HepG2 (cell line): ENCODE measurements at regions not wholly inside any gene's neighbourhood (a gene's known extent, or its start where the extent isn't known, plus 50 kb on each side); places are given as distances from the start of the nearest gene placed in this dataset.

Experiments
- ATAC-seq: fragments of 200-7000 bp; cut with Tn5 transposase; 3 replicates; pipeline ENCODE4 v1.9.1; 2020; ENCODE audit warnings: mild to moderate bottlenecking, moderate library complexity
- BruUV-seq: library from RNA; stranded (reverse); fragments of 400-500 nt; replicated peaks from 2 replicates; lab custom pipeline; 2021; lab: Mats Ljungman, UMichigan
- CTCF ChIA-PET: fragments of 300-600 bp; formaldehyde crosslinking; extraction: SDS; loops from one replicate; lab custom pipeline; 2021; ENCODE audit warnings: low total read pairs, inconsistent platforms, low intra/inter-chr PET ratio; lab: Yijun Ruan, JAX
- POLR2A ChIA-PET: fragments of 350-600 bp; sonication (Branson Sonifier 250); formaldehyde crosslinking; loops from one replicate; lab custom pipeline; 2020; ENCODE audit warnings: antibody characterized with exemption, inconsistent platforms; lab: Yijun Ruan, JAX
- DNase-seq: peaks from one replicate; pipeline ENCODE4 v3.0.0-alpha.2; 2015; ENCODE audit warnings: low spot score
- FAIRE-seq: peaks from 3 replicates; lab custom pipeline; 2011; peaks lifted over from hg19 to GRCh38; lab: Jason Lieb, UNC
- H2AFZ ChIP-seq: one replicate; pipeline ENCODE4 v1.6.1; 2011; ENCODE audit warnings: low read length, inconsistent platforms
- H3K27ac ChIP-seq: fragments of 300-600 bp; 3 replicates; pipeline ENCODE4 v1.8.0; 2011; ENCODE audit warnings: mixed run types, mild to moderate bottlenecking, mixed read lengths, low read length, inconsistent platforms; ENCODE audit not compliant: insufficient read depth; ENCODE audit errors: extremely low read length
- H3K27me3 ChIP-seq, 2 experiments: fragments of 200-600 bp in 1 of 2; 2 replicates in 1 of 2; 3 replicates in 1 of 2; pipeline versions ENCODE4 v1.6.0 to v1.8.0; 2011; ENCODE audit warnings: low read length in 2 of 2, mild to moderate bottlenecking in 2 of 2, moderate library complexity in 2 of 2, inconsistent platforms in 1 of 2; ENCODE audit not compliant: insufficient read depth in 2 of 2, control insufficient read depth in 1 of 2
- H3K36me3 ChIP-seq, 2 experiments: fragments of 200-600 bp in 1 of 2; replicated peaks in 1 of 2; 2 replicates in 1 of 2; 3 replicates in 1 of 2; pipeline versions ENCODE4 v1.5.1 to v1.8.0; 2011; ENCODE audit warnings: low read length in 2 of 2, inconsistent platforms in 1 of 2; ENCODE audit not compliant: insufficient read depth in 2 of 2, control insufficient read depth in 1 of 2
- H3K4me1 ChIP-seq: 2 replicates; pipeline ENCODE4 v1.5.1; 2012; ENCODE audit warnings: low read length, inconsistent platforms; ENCODE audit not compliant: insufficient read depth
- H3K4me2 ChIP-seq: 2 replicates; pipeline ENCODE4 v1.6.0; 2011; ENCODE audit warnings: low read depth, low read length, inconsistent platforms
- H3K4me3 ChIP-seq, 3 experiments: fragments of 200-600 bp in 1 of 3; sonication (generic), shearing (Covaris generic) in 1 of 3; replicated peaks in 1 of 3; 2 replicates each; pipeline ENCODE4 v1.5.1; 2011 to 2016; ENCODE audit warnings: low read length in 3 of 3, inconsistent platforms in 2 of 3, low read depth in 2 of 3, mild to moderate bottlenecking in 2 of 3, control low read depth in 1 of 3, mixed read lengths in 1 of 3; ENCODE audit not compliant: insufficient read depth in 1 of 3
- H3K79me2 ChIP-seq: one replicate; pipeline ENCODE4 v1.6.1; 2011; ENCODE audit warnings: low read length, inconsistent platforms; ENCODE audit not compliant: insufficient read depth
- H3K9ac ChIP-seq: 2 replicates; pipeline ENCODE4 v1.6.0; 2011; ENCODE audit warnings: mild to moderate bottlenecking, low read depth, low read length, inconsistent platforms; ENCODE audit not compliant: insufficient read depth
- H3K9me3 ChIP-seq: 2 replicates; pipeline ENCODE4 v1.5.1; 2012; ENCODE audit warnings: mild to moderate bottlenecking, low read length
- H4K20me1 ChIP-seq: 2 replicates; pipeline ENCODE4 v1.6.0; 2011; ENCODE audit warnings: inconsistent platforms, mild to moderate bottlenecking, low read length, moderate library complexity; ENCODE audit not compliant: insufficient read depth
- ATAD3A ChIP-seq: sonication (generic); formaldehyde crosslinking; IDR thresholded peaks from 2 replicates; pipeline ENCODE4 v1.4.0; 2020; ENCODE audit warnings: missing genetic modification reagents
- JUN ChIP-seq: sonication (generic); formaldehyde crosslinking; IDR thresholded peaks from 2 replicates; pipeline ENCODE4 v1.4.0; 2020; ENCODE audit warnings: mild to moderate bottlenecking, missing genetic modification reagents
- KDM5A ChIP-seq: fragments of 200-600 bp; sonication (generic); IDR thresholded peaks from 2 replicates; pipeline ENCODE4 v1.7.0; 2018; ENCODE audit warnings: antibody characterized with exemption, mild to moderate bottlenecking, low read length, borderline replicate concordance
- LRRFIP1 ChIP-seq: sonication (generic); formaldehyde crosslinking; conservative IDR thresholded peaks from 2 replicates; pipeline ENCODE4 v1.4.0; 2020; ENCODE audit warnings: missing genetic modification reagents
- SRSF9 ChIP-seq: fragments of 200-400 bp; formaldehyde crosslinking; IDR thresholded peaks from 2 replicates; pipeline ENCODE4 v1.6.1; 2018; ENCODE audit warnings: borderline replicate concordance, mild to moderate bottlenecking, low read depth, low read length; ENCODE audit not compliant: insufficient read depth, poor library complexity, severe bottlenecking
- TBP ChIP-seq: sonication (generic); formaldehyde crosslinking; IDR thresholded peaks from 2 replicates; pipeline ENCODE4 v1.5.0; 2020; ENCODE audit warnings: missing genetic modification reagents
- TCF7L2 ChIP-seq: IDR thresholded peaks from 2 replicates; pipeline ENCODE4 v1.6.1; 2011; ENCODE audit warnings: mild to moderate bottlenecking, low read depth, low read length, moderate library complexity
- TMF1 ChIP-seq: sonication (generic); formaldehyde crosslinking; IDR thresholded peaks from 2 replicates; pipeline ENCODE4 v1.8.1; 2022; ENCODE audit warnings: low read depth, missing genetic modification reagents
- YY1 ChIP-seq: IDR thresholded peaks from 2 replicates; pipeline ENCODE4 v1.6.1; 2011; ENCODE audit warnings: low read length, low read depth, moderate library complexity, mild to moderate bottlenecking; ENCODE audit not compliant: insufficient read depth, insufficient replicate concordance
- ZNF512B ChIP-seq: sonication (generic); formaldehyde crosslinking; IDR thresholded peaks from 2 replicates; pipeline ENCODE4 v1.5.1; 2020; ENCODE audit warnings: missing genetic modification reagents, mild to moderate bottlenecking, borderline replicate concordance
- ZNF670 ChIP-seq: sonication (generic); formaldehyde crosslinking; IDR thresholded peaks from 2 replicates; pipeline ENCODE4 v1.8.0; 2022; ENCODE audit warnings: mild to moderate bottlenecking, missing genetic modification reagents, borderline replicate concordance
- WGBS: methylation state at CpG from one replicate; pipeline ENCODE4 v1.1.6; 2017; ENCODE audit warnings: low lambda C conversion rate; 5-methylcytosine and 5-hydroxymethylcytosine counted together
- in situ Hi-C: cut with HindIII; loops from 2 replicates; pipeline ENCODE4 v1.10.0; 2017; ENCODE audit warnings: low pct_unique_long_range_greater_than_20kb; ENCODE audit not compliant: extremely low pct_ligation_motif_present
- intact Hi-C: fragments of 100-400 bp; cut with micrococcal nuclease; formaldehyde crosslinking; loops from one replicate; pipeline ENCODE4 v1.10.0; 2022; ENCODE audit not compliant: unreplicated experiment
- TF ChIP-seq, protein P1 (sequence below): sonication (generic); formaldehyde crosslinking; IDR thresholded peaks from 2 replicates; pipeline ENCODE4 v1.4.0; 2020; ENCODE audit warnings: missing genetic modification reagents
- TF ChIP-seq, protein P2 (sequence below): conservative IDR thresholded peaks from 2 replicates; pipeline ENCODE4 v1.6.1; 2018; ENCODE audit warnings: missing genetic modification reagents
- TF ChIP-seq, protein P3 (sequence below): sonication (generic); formaldehyde crosslinking; IDR thresholded peaks from 2 replicates; pipeline ENCODE4 v1.4.0; 2020; ENCODE audit warnings: missing genetic modification reagents; ENCODE audit errors: not compliant biosample characterization

- TF ChIP-seq, protein P1, sequence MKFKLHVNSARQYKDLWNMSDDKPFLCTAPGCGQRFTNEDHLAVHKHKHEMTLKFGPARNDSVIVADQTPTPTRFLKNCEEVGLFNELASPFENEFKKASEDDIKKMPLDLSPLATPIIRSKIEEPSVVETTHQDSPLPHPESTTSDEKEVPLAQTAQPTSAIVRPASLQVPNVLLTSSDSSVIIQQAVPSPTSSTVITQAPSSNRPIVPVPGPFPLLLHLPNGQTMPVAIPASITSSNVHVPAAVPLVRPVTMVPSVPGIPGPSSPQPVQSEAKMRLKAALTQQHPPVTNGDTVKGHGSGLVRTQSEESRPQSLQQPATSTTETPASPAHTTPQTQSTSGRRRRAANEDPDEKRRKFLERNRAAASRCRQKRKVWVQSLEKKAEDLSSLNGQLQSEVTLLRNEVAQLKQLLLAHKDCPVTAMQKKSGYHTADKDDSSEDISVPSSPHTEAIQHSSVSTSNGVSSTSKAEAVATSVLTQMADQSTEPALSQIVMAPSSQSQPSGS (CRISPR knock-in tag) = no peak
- TF ChIP-seq, protein P2, sequence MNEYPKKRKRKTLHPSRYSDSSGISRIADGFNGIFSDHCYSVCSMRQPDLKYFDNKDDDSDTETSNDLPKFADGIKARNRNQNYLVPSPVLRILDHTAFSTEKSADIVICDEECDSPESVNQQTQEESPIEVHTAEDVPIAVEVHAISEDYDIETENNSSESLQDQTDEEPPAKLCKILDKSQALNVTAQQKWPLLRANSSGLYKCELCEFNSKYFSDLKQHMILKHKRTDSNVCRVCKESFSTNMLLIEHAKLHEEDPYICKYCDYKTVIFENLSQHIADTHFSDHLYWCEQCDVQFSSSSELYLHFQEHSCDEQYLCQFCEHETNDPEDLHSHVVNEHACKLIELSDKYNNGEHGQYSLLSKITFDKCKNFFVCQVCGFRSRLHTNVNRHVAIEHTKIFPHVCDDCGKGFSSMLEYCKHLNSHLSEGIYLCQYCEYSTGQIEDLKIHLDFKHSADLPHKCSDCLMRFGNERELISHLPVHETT (CRISPR knock-in tag) = no peak
- no peak for TF ChIP-seq ATAD3A (CRISPR knock-in tag)
- no peak for TF ChIP-seq TBP (CRISPR knock-in tag)
- TF ChIP-seq TMF1 (CRISPR knock-in tag) = no peak
- no peak for TF ChIP-seq ZNF670
- TF ChIP-seq JUN (CRISPR knock-in tag) = no peak
- no peak for TF ChIP-seq LRRFIP1
Measured at GRCh38 chrX:4851534-4851933, 1138.1 kb upstream of the PRKX start (continued).

- ATAC-seq (no peak), DNase-seq (no peak), FAIRE-seq (no peak)
- Histone ChIP-seq H3K4me3 (no peak overlapping the region), H3K4me1 (no peaks in the 10 kb centered on the region), H3K27me3 (no peaks in the 10 kb centered on the region), H4K20me1 (no peaks in the 10 kb centered on the region), H3K9ac (no peak overlapping the region), H3K79me2 (no peaks in the 10 kb centered on the region), H3K9me3 (peaks cover 6% of the 10 kb centered on the region; the same call in 1 of the 2 replicates), H2AFZ (no peak overlapping the region), H3K4me2 (no peak overlapping the region), H3K36me3 (no peaks in the 10 kb centered on the region), H3K27ac (no peak overlapping the region)
- no TSS peak for BruUV-seq
- ChIA-PET POLR2A (no interaction called here), CTCF (no interaction called here)
- WGBS = 0% methylated on average over 1 of the region's 4 CpGs
- intact Hi-C loops (no loop called here), in situ Hi-C loops (no loop called here)
- TF ChIP-seq SRSF9 (no peak), KDM5A (no peak), ZNF512B (CRISPR knock-in tag) (no peak), YY1 (no peak), TCF7L2 (no peak)
- TF ChIP-seq, protein P3, sequence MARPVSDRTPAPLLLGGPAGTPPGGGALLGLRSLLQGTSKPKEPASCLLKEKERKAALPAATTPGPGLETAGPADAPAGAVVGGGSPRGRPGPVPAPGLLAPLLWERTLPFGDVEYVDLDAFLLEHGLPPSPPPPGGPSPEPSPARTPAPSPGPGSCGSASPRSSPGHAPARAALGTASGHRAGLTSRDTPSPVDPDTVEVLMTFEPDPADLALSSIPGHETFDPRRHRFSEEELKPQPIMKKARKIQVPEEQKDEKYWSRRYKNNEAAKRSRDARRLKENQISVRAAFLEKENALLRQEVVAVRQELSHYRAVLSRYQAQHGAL (CRISPR knock-in tag) = no peak
Measured at GRCh38 chrX:4850312-4850711, 1136.9 kb upstream of the PRKX start.
